Peyer's patch (tissue), 4 donors: ENCODE measurements at regions not wholly inside any gene's neighbourhood (a gene's known extent, or its start where the extent isn't known, plus 50 kb on each side); places are given as distances from the start of the nearest gene placed in this dataset.

ENCODE experiments used
- CTCF ChIP-seq, 6 experiments: fragments of 450-650 bp in 4 of 6; fragments of 200-600 bp in 2 of 6; sonication (generic) in 1 of 6; IDR thresholded peaks; one replicate each; pipeline ENCODE4 v1.5.1; 2017 to 2019; ENCODE audit warnings: antibody characterized with exemption in 6 of 6, mild to moderate bottlenecking in 3 of 6, moderate library complexity in 1 of 6
- POLR2A ChIP-seq, 2 donors: fragments of 450-650 bp; IDR thresholded peaks; one replicate each; pipeline ENCODE4 v1.5.1; 2017; ENCODE audit warnings: antibody characterized with exemption in 2 of 2, mild to moderate bottlenecking in 2 of 2, moderate library complexity in 2 of 2

GRCh38 chr15:96629511-96629910 is 299.0 kb downstream of the NR2F2 start:
- TF ChIP-seq CTCF (IDR thresholded peaks at IDR 0.05) (no peak), POLR2A (IDR thresholded peaks at IDR 0.05) (no peak)
